22Rv1 (cell line): ENCODE measurements at regions not wholly inside any gene's neighbourhood (a gene's known extent, or its start where the extent isn't known, plus 50 kb on each side); places are given as distances from the start of the nearest gene placed in this dataset.

ENCODE experiments used
- CTCF ChIP-seq: fragments of 450-650 bp; IDR thresholded peaks from 2 replicates; pipeline ENCODE4 v1.5.1; 2017; ENCODE audit warnings: mild to moderate bottlenecking
- ZFX ChIP-seq: fragments of 450-650 bp; IDR thresholded peaks from 2 replicates; pipeline ENCODE4 v1.6.1; 2017; ENCODE audit warnings: antibody characterized with exemption, borderline replicate concordance

- TF ChIP-seq CTCF (no peak), ZFX (no peak)
These were observed 500.5 kb upstream of the LRRN3 start for GRCh38 chr7:110590415-110590814.
